Urothelium cell line (cell line): ENCODE measurements at regions not wholly inside any gene's neighbourhood (a gene's known extent, or its start where the extent isn't known, plus 50 kb on each side); places are given as distances from the start of the nearest gene placed in this dataset.
"Not testable (repeated sequence)": the region's sequence is repeated elsewhere in the genome, so short reads cannot be mapped to it uniquely, and the experiment has no call there.

Source experiments
- DNase-seq: peaks from one replicate; pipeline ENCODE4 v3.0.0; 2011; ENCODE audit warnings: low spot score, mixed read lengths
- FAIRE-seq: peaks from 2 replicates; lab custom pipeline; 2011; peaks lifted over from hg19 to GRCh38; lab: Jason Lieb, UNC

DNA sequence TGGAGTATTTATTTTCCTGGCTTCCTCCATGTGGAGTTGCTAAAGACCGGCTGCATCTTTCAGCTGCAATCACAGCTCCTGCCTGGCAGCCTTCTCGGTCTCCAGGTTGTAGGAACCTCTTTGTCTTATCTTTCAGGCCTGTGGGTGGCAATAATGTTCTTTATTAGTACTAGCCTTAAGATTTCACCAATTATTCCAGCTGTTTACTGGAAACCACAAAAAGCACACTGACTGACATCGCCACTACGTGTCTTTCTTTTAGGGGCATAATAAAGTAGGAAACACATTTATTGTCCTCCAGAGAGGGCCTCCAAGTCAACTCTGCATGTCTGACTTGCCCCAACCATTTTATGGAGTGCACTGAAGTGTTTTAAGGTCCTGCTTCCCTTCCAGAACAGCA, 1116.5 kb upstream of the TMEM132C start:
- DNase-seq (no peak), FAIRE-seq (no peak)

DNA sequence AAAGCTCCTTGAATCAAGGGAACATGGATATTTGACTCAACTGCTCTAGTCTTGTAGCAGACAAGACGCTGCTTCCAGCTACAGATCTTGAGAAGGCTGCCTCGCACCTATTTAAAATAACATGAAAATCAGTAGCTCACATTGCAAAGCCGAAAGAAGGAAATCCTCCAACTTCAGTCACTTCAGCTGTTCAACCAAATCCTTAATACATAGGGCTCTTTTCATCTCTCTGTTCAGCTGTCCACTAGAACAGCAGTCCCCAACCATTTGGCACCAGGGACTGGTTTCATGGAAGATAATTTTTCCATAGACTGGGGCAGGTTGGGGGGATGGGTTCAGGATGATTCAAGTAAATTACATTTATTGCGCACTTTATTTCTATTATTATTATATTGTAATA, 1116.0 kb upstream of the TMEM132C start:
- FAIRE-seq (no peak), DNase-seq (no peak)

DNA sequence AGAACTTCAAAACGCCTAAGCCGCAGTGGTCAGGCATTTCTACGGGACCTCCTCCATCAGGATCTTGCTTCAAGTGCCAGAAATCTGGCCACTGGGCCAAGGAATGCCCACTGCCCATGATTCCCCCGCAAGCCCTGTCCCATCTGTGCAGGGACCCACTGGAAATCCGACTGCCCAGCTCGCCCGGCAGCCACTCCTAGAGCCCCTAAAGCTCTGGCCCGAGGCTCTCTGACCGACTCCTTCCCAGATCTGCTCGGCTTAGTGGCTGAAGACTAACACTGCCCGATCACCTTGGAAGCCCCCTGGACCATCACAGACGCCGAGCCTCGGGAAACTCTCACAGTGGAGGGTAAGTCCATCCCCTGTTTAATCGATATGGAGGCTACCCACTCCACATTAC, 1113.0 kb upstream of the TMEM132C start:
- DNase-seq (no peak), FAIRE-seq (no peak)

DNA sequence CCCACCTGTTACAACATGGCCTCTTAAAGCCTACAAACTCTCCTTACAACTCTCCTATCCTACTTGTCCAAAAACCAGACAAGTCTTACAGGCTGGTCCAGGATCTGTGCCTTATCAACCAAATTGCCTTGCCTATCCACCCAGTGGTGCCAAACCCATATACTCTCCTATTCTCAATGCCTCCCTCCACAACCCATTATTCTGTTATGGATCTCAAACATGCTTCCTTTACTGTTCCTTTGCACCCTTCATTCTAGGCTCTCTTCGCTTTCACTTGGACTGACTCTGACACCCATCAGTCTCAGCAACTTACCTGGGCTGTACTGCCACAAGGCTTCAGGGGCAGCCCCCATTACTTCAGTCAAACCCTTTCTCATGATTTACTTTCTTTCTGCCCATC, 1112.1 kb upstream of the TMEM132C start:
- FAIRE-seq, DNase-seq: not testable (repeated sequence)

DNA sequence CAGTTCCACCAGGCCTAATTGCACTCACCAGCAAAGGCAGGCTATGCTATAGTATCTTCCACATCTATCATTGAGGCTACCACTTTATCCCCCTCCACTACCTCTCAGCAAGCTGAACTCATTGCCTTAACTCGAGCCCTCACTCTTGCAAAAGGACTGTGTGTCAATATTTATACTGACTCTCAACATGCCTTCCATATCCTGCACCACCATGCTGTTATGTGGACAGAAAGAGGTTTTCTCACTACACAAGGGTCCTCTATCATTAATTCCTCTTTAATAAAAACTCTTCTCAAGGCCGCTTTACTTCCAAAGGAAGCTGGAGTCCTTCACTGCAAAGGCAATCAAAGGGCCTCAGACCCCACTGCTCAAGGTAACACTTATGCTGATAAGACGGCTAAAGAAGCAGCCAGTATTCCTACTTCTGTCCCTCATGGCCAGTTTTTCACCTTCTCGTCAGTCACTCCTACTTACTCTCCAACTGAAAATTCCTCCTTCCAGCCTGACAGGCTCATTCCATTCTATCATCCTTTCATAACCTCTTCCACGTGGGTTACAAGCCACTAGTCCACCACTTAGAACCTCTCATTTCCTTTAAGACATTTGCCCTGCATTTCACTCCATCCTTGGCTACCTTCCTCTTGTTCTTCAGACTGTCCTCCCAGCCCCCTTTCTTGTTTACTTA, 1110.9 kb upstream of the TMEM132C start:
- DNase-seq, FAIRE-seq: not testable (repeated sequence)

DNA sequence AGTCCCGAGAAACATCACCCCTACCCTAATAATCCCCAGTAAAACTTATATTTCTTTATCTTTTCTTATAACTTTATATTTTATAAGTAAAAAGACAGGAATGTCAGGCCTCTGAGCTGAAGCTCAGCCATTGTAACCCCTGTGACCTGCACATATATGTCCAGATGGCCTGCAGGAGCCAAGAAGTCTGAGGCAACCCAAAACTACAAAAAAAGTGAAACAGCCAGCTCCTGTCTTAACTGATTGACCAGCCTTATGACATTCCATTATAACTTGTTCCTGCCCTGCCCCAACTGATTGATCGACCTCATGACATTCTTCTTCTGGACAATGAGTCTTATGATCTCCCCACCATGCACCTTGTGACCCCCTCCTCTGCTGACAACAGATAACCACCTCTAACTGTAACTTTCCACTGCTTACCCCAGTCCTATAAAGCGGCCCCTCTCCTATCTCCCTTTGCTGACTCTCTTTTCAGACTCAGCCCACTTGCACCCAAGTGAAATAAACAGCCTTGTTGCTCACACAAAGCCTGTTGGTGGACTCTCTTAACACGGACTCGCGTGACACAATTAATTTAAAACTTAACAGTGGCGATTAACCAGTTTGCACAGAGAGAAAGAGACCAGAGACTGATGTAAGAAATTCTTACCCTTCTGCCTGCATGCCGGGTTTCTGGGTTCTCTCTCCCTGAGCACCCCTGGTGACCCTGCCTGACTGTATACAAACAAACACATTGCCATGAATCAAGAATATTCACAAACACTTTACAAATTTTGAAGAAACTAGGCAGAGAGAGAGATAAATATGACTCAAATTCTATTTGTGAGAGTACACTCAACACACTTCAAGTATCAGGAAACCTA, 1109.2 kb upstream of the TMEM132C start:
- FAIRE-seq, DNase-seq: not testable (repeated sequence)

DNA sequence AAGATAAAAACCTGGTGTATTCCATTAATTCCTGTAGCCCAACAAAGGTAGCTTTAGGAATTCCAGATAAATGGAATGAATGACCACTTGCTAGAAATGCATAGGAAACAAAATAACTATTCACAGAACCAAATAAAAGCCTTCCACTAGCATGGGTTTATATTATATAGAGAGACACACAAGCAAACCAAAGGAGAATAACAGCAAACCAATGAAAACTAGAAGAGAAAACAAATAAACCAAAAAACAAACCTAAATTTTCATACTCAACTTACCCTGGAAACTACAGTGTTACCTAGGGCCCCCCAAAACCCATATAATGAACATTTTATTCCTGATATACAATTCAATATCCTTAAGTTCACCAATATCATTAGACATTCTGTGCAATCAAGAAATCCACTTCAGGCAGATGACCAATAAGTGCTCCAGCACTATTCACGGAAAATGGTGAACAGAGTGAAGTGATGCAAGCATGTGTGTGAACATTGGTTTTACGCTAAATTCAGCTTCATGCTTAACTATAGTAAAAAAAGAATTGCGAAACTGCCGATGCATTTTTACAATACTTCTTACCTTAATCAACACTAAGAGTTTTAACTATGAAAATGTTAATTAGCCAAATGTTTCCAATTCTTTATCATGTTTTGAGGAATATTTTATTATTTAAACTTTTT, 1108.4 kb upstream of the TMEM132C start:
- no peak for FAIRE-seq
- no peak for DNase-seq

DNA sequence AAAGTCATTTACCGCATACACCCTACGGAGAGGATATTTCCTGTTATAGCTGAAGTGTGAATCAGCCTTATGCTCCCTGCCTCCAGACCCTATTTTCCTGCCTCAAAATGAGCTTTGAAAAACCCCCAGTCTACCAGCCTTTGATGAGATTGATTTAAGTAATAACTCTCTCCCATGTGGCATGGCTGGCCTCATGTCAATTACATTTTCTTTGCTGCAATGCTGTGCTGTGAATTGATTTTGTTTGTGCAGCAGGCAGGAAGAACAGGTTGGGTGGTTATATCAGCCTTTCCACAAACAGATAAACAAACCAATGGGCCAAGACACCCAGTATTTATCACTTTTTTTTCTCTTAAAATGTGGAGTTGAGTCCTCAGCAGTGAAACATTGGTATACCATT, 1105.5 kb upstream of the TMEM132C start:
- DNase-seq (no peak), FAIRE-seq (no peak)

DNA sequence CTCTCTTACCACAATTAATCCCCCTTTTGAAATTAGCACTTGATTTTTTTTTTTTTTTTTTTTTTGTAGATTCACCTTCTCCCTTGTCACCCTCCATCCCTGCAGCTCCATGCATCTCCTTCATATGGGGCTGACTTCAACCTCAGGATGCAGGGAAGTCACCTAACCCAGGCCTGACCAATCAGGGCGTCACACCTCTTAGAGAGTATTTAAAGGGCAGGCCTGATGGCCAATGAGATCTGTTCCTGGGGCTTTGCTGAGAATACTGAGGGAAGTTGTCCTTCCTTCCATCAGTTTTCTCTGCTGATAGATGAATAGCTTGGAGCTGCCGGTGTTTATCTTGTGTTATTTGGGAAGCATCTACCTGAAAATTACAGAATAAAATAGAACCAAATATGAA, 1104.7 kb upstream of the TMEM132C start:
- DNase-seq (no peak), FAIRE-seq (no peak)

DNA sequence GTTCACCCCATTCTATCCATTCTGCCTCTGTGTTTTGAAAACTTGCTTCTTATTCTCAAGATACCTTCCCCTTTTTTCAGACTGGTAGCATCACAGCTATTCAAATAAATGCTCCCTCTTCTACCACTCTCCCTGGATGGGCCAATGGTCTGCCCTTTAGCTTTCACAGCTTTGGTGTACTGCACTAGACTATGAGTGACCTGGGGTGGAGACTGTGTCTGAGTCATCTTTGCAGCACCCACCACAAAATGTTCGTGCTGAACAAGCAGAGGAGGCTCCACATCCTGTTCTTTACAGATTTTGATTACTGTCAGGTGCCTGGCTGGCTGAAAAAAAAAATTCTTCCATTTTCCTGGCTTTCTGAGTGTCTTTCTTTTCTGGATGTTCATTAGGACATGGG, 1104.1 kb upstream of the TMEM132C start:
- DNase-seq, result peak; percentile 72
- no peak for FAIRE-seq

DNA sequence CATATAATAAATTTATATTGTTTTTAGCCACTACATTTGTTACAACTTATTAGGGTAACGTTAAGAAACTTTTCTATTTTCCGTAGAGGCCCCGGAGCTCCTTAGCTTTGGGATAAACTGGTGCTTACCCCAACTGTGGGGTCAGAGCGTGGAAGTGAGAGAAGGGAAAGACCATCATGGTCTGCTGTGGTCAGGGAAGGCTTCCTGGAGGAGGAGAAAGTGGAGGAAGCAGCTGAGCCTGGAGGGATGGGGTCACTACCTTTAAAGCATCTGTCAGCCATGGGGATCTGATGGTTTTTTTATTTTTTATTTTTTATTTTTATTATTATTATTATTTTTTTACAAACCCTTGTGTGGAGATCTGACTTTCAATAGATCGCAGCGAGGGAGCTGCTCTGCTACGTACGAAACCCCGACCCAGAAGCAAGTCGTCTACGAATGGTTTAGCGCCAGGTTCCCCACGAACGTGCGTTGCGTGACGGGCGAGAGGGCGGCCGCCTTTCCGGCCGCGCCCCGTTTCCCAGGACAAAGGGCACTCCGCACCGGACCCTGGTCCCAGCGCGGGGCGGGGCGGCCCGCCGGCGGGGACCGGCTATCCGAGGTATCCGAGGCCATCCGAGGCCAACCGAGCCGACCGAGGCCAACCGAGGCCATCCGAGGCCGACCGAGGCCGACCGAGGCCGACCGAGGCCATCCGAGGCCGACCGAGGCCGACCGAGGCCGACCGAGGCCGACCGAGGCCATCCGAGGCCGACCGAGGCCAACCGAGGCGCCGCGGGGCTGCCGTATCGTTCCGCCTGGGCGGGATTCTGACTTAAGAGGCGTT, 1101.2 kb upstream of the TMEM132C start:
- DNase-seq (peak; percentile 45), FAIRE-seq (no peak)

DNA sequence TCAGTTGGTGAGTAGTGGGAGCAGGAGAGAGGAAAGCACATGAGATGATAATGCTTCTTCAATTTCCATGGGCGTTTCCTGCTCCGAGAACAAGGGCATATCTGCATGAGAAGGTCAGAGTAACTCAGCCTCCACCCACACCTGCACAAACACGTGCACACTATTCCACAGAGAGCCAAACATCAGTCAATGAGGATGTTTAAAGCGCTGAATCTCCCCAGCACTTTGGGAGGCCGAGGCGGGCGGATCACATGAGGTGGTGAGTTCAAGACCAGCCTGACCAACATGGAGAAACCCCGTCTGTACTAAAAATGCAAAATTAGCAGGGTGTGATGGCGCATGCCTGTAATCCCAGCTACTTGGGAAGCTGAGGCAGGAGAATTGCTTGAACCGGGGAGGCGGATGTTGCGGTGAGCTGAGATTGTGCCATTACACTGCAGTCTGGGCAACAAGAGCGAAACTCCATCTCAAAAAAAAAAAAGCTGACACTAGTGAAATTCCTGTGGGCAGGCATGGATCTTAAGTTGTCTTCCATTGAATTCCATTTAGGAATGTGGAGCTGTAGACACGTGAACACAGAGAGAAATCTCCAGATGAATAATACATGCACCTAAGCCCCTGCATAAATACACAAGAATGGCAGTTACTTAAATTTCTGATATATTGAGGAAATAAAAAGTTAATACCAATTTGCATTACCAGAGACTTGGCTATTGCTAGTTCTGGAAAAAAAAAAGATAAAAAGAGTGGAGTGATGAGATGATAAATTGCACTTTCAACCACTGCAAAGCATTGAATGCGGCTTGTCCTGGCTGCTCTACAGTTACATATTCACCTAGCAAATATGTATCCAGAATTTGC, 1097.4 kb upstream of the TMEM132C start:
- FAIRE-seq, result no peak
- no peak for DNase-seq

DNA sequence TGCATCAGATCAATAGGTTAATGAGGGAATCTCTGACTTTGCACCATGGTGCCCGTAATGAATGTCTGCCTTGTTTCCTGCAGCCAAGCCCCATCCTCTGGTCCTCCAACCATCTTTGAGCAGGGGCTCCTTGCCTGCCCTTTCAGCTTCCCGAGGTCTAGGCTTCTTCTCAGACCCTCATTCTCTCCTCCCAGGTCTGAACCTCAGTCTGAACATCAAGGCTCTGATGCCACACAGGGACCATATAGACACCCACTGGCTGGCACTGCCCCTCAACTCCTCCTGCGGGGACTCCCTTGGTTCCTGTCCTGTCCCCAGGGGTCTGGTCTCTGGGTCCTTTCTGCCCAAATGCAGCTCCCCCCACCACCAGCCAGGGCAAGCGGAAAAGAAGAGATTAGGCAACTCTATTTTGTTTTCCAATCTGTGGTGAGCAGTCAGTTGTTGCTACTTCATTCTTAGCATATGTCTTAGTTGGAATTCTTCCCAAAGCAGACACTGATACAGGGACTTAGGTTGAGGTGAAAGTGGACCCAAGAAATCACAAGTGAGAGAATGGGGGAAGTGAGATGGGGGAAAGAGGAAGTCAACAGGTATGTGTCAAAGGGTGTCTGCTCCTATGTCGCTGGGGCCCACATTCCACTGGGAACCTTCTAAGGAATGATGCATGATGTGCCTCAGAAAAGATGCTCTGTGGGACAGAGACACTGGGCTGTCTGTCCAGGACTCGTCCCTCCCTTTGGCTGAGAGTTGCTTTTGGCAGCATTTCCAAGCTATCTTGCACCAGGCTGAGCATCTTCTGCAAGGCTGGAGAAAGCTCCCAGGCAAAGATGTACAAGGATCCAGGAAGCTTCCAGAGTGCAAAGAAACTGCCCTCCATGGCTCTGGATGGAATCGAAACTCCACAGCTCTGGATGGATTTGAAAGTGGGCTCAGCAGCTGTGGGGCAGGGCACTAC, 1096.5 kb upstream of the TMEM132C start:
- no peak for FAIRE-seq

DNA sequence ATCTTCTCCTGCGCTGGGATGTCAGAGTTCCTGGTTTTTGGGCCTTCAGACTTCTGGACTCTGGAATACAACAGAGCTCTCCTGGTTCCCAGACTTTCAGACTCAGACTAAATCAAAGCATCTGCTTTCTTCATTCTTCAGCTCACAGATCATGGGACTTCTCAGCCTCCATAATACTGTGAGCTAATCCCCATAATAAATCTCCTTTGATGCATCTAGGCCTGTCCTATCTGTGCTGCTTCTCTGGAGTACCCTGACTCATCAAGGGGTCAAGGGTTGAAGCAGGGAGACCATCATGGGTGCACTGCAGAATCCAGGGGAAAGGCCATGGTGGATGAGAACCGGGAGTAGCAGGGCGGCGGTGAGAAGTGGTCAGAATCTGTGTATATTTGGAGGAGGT, 1094.1 kb upstream of the TMEM132C start:
- FAIRE-seq, result no peak
- no peak for DNase-seq

More for the DNA sequence above, 1096.5 kb upstream of the TMEM132C start:
- no peak for DNase-seq

DNA sequence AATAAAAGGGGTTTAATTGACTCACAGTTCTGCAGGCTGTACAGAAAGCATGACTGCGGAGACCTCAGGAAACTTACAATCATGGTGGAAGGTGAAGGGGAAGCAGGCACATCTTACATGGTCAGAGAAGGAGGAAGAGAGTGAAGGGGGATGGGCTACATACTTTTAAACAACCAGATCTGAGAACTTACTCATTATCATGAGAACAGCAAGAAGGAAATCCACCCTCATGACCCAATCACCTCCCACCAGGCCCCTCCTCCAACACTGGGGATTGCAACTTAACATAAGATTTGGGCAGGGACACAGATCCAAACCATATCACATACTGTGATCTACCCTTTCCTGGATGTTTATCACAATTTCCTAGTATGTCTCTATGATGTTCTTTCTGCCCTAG, 1093.0 kb upstream of the TMEM132C start:
- not testable (repeated sequence) for DNase-seq, FAIRE-seq

DNA sequence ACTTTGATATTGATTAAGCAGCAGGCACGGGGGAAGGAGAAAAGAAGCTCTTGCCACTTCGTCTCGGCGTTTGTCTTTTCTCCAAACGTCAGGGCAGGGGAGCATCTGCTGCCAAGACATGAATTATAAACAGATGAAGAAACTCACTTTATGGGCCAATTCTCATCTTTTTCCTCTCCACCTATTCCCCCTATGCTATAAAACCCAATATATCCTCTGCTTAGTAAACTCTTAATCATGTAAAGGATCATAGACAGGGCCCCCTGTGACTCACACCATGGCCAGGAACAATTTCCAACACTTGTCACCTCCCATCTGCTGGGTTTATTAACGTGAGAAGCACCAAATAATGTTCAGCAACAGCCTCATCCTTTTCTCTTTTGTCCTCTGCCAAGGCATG, 1092.1 kb upstream of the TMEM132C start:
- no peak for FAIRE-seq
- DNase-seq, result no peak

DNA sequence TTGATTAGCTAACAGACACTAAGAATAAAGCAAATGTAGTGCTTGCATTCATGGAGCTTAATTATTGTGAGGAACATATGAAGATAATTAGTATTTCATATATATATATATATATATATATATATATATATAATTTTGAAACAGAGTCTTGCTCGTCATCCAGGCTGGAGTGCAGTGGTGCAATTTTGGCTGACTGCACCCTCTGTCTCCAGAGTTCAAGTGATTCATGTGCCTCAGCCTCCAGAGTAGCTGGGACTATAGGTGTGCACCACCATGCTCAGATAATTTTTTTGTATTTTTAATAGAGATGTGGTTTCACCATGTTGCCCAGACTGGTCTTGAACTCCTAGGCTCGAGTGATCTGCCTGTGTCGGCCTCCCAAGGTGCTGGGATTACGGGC, 1091.6 kb upstream of the TMEM132C start:
- FAIRE-seq, result no peak
- DNase-seq, result no peak

DNA sequence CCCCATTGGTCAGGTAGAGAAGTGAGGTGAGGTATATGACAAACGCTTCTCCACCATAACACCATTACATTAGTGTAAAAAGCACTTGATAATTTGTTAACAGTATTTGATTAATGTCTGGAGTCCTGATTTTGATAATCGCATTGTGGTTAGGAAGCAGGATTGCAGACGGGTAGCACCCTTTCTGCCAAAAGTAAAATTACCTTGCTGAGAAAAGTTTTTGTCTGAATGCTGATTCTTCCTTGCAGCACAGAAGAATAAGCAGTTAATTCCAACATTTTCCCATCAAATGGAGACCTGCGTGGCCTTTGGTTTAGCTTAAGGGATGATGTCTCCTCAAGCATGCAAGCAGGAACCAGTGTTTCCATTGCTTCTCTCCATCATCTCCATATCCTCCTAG, 1090.2 kb upstream of the TMEM132C start:
- no peak for FAIRE-seq
- DNase-seq, result no peak

DNA sequence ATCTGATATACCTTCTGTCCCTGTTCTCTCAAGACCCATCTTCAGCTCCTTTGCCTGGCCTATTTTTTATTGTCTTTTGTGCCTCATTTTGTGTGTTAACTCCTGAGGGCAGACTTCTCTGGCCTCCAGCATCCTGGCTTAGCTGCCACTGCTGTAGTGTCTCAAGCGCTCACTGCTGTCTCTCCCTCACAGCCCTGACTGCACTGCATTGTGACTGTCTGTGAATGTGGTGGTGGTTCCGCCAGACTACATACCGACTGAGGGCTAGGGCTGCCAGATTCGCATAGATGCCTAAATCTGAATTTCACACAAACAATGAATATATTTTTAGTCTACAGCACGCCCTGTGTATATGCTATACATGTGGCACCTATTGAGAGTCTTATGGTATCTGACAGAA, 1088.9 kb upstream of the TMEM132C start:
- FAIRE-seq, result no peak
- no peak for DNase-seq
